BLaER1 (cell line): ENCODE measurements at regions not wholly inside any gene's neighbourhood (a gene's known extent, or its start where the extent isn't known, plus 50 kb on each side); places are given as distances from the start of the nearest gene placed in this dataset.

Experiments used
- H3K27ac ChIP-seq: shearing (Covaris generic); formaldehyde crosslinking; 2 replicates; pipeline ENCODE4 v1.8.1; 2022
- H3K27me3 ChIP-seq: shearing (Covaris generic); formaldehyde crosslinking; 2 replicates; pipeline ENCODE4 v1.8.1; 2022
- H3K36me3 ChIP-seq: shearing (Covaris generic); formaldehyde crosslinking; 2 replicates; pipeline ENCODE4 v1.8.1; 2022
- H3K4me1 ChIP-seq: shearing (Covaris generic); formaldehyde crosslinking; 2 replicates; pipeline ENCODE4 v1.8.1; 2022
- H3K4me2 ChIP-seq: shearing (Covaris generic); formaldehyde crosslinking; 2 replicates; pipeline ENCODE4 v1.8.1; 2022
- H3K4me3 ChIP-seq: shearing (Covaris generic); formaldehyde crosslinking; 2 replicates; pipeline ENCODE4 v1.8.1; 2022
- H3K9ac ChIP-seq: shearing (Covaris generic); formaldehyde crosslinking; 2 replicates; pipeline ENCODE4 v1.8.1; 2022
- H3K9me3 ChIP-seq: shearing (Covaris generic); formaldehyde crosslinking; 2 replicates; pipeline ENCODE4 v1.8.1; 2022
- H4K20me1 ChIP-seq: shearing (Covaris generic); formaldehyde crosslinking; 2 replicates; pipeline ENCODE4 v1.8.1; 2022
- Cebpa-rat ChIP-seq: shearing (Covaris generic); IDR thresholded peaks from 2 replicates; pipeline ENCODE4 v1.8.1; 2022

- Histone ChIP-seq H3K36me3 (no peaks in the 10 kb centered on the region), H3K9me3 (peaks cover 14% of the 10 kb centered on the region), H3K4me3 (no peak overlapping the region), H3K9ac (no peak overlapping the region), H3K4me2 (no peak overlapping the region), H3K4me1 (no peaks in the 10 kb centered on the region), H3K27ac (no peak overlapping the region), H4K20me1 (no peaks in the 10 kb centered on the region), H3K27me3 (no peaks in the 10 kb centered on the region)
- no peak for TF ChIP-seq Cebpa-rat
These were observed 260.2 kb downstream of the STK31 start for GRCh38 chr7:23970193-23970592.

DNA sequence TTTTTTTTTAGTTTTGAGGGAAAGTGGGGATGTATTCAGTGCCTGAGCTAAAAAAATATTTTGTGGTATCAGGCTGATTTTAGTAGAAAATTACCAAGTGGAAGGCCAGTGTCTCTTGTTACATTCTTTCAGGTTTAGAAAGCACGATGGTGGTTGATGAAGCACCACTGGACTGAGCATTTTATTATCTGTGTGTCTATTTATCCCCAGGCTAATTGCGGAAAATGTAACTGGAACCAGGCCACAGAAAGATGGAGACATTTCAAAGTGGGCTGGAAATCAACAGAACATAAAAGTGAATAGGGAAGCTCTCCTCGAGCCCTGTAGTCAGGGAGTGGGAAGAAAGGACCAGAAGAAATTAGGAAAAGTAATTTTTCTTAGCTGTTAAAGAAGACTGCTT lies 261.0 kb downstream of the STK31 start:
- no peaks in the 10 kb centered on the region for H4K20me1 ChIP-seq
- no peaks in the 10 kb centered on the region for H3K4me1 ChIP-seq
- no peak overlapping the region for H3K9ac ChIP-seq
- H3K27me3 ChIP-seq, result no peaks in the 10 kb centered on the region
- no peaks in the 10 kb centered on the region for H3K36me3 ChIP-seq
- H3K9me3 ChIP-seq, result peaks cover 6% of the 10 kb centered on the region
- no peak overlapping the region for H3K4me2 ChIP-seq
- no peak overlapping the region for H3K27ac ChIP-seq
- H3K4me3 ChIP-seq, result no peak overlapping the region
- no peak for TF ChIP-seq Cebpa-rat

GRCh38 chr7:23972057-23972456 lies 262.0 kb downstream of the STK31 start:
- no peaks in the 10 kb centered on the region; the same call in 1 of the 2 replicates for H3K9me3 ChIP-seq
- no peak overlapping the region for H3K27ac ChIP-seq
- H3K9ac ChIP-seq, result no peak overlapping the region
- no peak overlapping the region for H3K4me3 ChIP-seq
- no peaks in the 10 kb centered on the region for H3K4me1 ChIP-seq
- TF ChIP-seq Cebpa-rat, result no peak
- no peak overlapping the region for H3K4me2 ChIP-seq
- no peaks in the 10 kb centered on the region for H3K36me3 ChIP-seq
- no peaks in the 10 kb centered on the region for H4K20me1 ChIP-seq
- H3K27me3 ChIP-seq, result no peaks in the 10 kb centered on the region

DNA sequence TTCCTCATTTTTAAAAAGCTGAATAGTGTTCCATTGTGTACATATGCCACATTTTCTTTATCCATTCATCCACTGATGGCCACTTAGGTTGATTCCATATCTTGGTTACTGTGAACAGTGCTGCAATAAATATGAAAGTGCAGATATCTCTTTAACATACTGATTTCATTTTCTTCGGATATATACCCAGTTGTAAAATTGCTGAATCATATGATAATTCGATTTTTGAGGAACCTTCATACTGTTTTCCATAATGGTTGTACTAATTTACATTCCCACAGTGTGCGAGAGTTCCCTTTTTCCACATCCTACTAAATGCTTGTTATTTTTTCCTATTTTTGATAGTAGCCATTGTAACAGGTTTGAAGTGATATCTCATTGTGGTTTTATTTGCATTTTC lies 263.2 kb downstream of the STK31 start:
- H4K20me1 ChIP-seq, result no peaks in the 10 kb centered on the region
- no peaks in the 10 kb centered on the region for H3K27me3 ChIP-seq
- H3K4me3 ChIP-seq, result no peak overlapping the region
- H3K36me3 ChIP-seq, result no peaks in the 10 kb centered on the region
- no peak overlapping the region for H3K9ac ChIP-seq
- no peak for TF ChIP-seq Cebpa-rat
- no peak overlapping the region for H3K4me2 ChIP-seq
- no peaks in the 10 kb centered on the region for H3K4me1 ChIP-seq
- H3K27ac ChIP-seq, result no peak overlapping the region
- H3K9me3 ChIP-seq, result no peaks in the 10 kb centered on the region; the same call in 1 of the 2 replicates

- no peaks in the 10 kb centered on the region for H3K36me3 ChIP-seq
- TF ChIP-seq Cebpa-rat, result no peak
- H3K4me2 ChIP-seq, result no peak overlapping the region
- no peak overlapping the region for H3K27ac ChIP-seq
- H3K9ac ChIP-seq, result no peak overlapping the region
- H3K4me3 ChIP-seq, result no peak overlapping the region
- H3K4me1 ChIP-seq, result no peaks in the 10 kb centered on the region
- peaks cover 20% of the 10 kb centered on the region for H3K9me3 ChIP-seq
- no peaks in the 10 kb centered on the region for H3K27me3 ChIP-seq
- no peaks in the 10 kb centered on the region for H4K20me1 ChIP-seq
These were observed 270.1 kb downstream of the STK31 start for GRCh38 chr7:23980081-23980480.

GRCh38 chr7:23981314-23981713 lies 271.3 kb downstream of the STK31 start:
- Histone ChIP-seq H3K27me3 (no peaks in the 10 kb centered on the region), H3K4me2 (no peak overlapping the region), H4K20me1 (no peaks in the 10 kb centered on the region), H3K4me1 (no peaks in the 10 kb centered on the region), H3K9me3 (peaks cover 20% of the 10 kb centered on the region), H3K27ac (no peak overlapping the region), H3K36me3 (no peaks in the 10 kb centered on the region), H3K9ac (no peak overlapping the region), H3K4me3 (no peak overlapping the region)
- TF ChIP-seq Cebpa-rat, result no peak

GRCh38 chr7:23981758-23982157 lies 271.7 kb downstream of the STK31 start:
- Histone ChIP-seq H3K27me3 (no peaks in the 10 kb centered on the region), H4K20me1 (no peaks in the 10 kb centered on the region), H3K9me3 (peaks cover 20% of the 10 kb centered on the region), H3K9ac (no peak overlapping the region), H3K27ac (no peak overlapping the region), H3K4me2 (no peak overlapping the region), H3K36me3 (no peaks in the 10 kb centered on the region), H3K4me1 (no peaks in the 10 kb centered on the region), H3K4me3 (no peak overlapping the region)
- TF ChIP-seq Cebpa-rat, result no peak

DNA sequence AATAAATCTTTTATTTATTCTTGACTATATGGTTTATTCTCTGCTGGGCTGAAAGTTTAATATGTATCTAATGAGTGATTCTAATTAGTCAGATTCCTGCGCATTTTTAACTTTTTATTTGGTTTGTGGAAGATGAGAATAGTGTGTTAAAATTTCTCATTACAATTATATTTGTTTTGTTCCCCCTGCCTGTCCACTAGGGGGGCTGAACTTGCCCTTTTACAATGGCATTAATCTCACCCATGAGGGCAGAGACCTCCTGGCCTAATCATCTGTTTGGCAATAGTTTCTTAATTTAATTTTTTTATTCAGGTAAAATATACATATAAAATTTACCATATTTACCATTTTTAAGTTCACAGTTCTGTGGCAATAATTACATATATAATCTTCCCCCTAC lies 278.5 kb upstream of the NPY start:
- H3K9me3 ChIP-seq, result peaks cover 6% of the 10 kb centered on the region
- H3K27me3 ChIP-seq, result no peaks in the 10 kb centered on the region
- no peaks in the 10 kb centered on the region for H3K4me1 ChIP-seq
- H3K36me3 ChIP-seq, result no peaks in the 10 kb centered on the region
- TF ChIP-seq Cebpa-rat, result no peak
- no peak overlapping the region for H3K9ac ChIP-seq
- no peak overlapping the region for H3K27ac ChIP-seq
- H4K20me1 ChIP-seq, result no peaks in the 10 kb centered on the region
- H3K4me3 ChIP-seq, result no peak overlapping the region
- H3K4me2 ChIP-seq, result no peak overlapping the region

- Histone ChIP-seq H3K4me1 (no peaks in the 10 kb centered on the region), H4K20me1 (no peaks in the 10 kb centered on the region), H3K4me3 (no peak overlapping the region), H3K9ac (no peak overlapping the region), H3K27ac (no peak overlapping the region), H3K4me2 (no peak overlapping the region), H3K27me3 (no peaks in the 10 kb centered on the region), H3K9me3 (peaks cover 17% of the 10 kb centered on the region), H3K36me3 (no peaks in the 10 kb centered on the region)
- no peak for TF ChIP-seq Cebpa-rat
These were observed 273.5 kb upstream of the NPY start for GRCh38 chr7:24010495-24010894.

GRCh38 chr7:24017519-24017918 lies 266.5 kb upstream of the NPY start:
- no peaks in the 10 kb centered on the region for H3K27me3 ChIP-seq
- no peaks in the 10 kb centered on the region for H4K20me1 ChIP-seq
- no peak overlapping the region for H3K4me2 ChIP-seq
- no peak overlapping the region for H3K9ac ChIP-seq
- no peaks in the 10 kb centered on the region for H3K4me1 ChIP-seq
- H3K9me3 ChIP-seq, result no peaks in the 10 kb centered on the region
- H3K4me3 ChIP-seq, result no peak overlapping the region
- H3K27ac ChIP-seq, result no peak overlapping the region
- TF ChIP-seq Cebpa-rat, result no peak
- H3K36me3 ChIP-seq, result no peaks in the 10 kb centered on the region

DNA sequence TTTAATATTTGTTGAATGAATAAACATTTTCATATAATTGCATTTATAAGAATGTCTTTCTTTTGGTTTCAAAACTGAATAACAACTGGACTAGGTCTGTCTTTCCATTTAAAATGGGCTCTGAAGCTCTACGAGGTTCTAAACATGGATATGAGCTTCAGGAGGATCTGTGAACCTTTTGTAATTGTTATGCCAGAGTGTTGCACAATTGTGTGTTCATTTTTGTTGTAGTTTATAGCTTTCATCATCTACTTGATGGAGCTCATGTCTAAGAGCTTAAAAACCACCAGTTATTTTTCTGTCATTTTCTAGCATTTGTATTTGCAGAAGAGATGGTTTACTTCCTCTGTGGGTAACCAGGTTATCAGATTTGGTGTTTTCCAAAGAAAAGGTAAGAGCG lies 265.7 kb upstream of the NPY start:
- Histone ChIP-seq H3K27ac (no peak overlapping the region), H3K36me3 (no peaks in the 10 kb centered on the region), H3K9me3 (no peaks in the 10 kb centered on the region), H4K20me1 (no peaks in the 10 kb centered on the region), H3K9ac (no peak overlapping the region), H3K4me3 (no peak overlapping the region), H3K27me3 (no peaks in the 10 kb centered on the region), H3K4me1 (no peaks in the 10 kb centered on the region), H3K4me2 (no peak overlapping the region)
- no peak for TF ChIP-seq Cebpa-rat
